Hepatocyte (in vitro differentiated cells): ENCODE measurements at regions not wholly inside any gene's neighbourhood (a gene's known extent, or its start where the extent isn't known, plus 50 kb on each side); places are given as distances from the start of the nearest gene placed in this dataset.

Experiments
- CTCF ChIP-seq: fragments of 200-600 bp; sonication (generic); IDR thresholded peaks from 2 replicates; pipeline ENCODE4 v1.5.1; 2016; ENCODE audit warnings: antibody characterized with exemption, mild to moderate bottlenecking; ENCODE audit not compliant: poor library complexity
- EZH2 ChIP-seq: fragments of 200-600 bp; sonication (generic); IDR thresholded peaks from 2 replicates; pipeline ENCODE4 v1.6.1; 2016; ENCODE audit warnings: antibody characterized with exemption, mild to moderate bottlenecking, borderline replicate concordance
- EZH2phosphoT487 ChIP-seq: fragments of 200-600 bp; sonication (generic); IDR thresholded peaks from one replicate; pipeline ENCODE4 v1.6.1; 2018; ENCODE audit warnings: antibody characterized with exemption, mild to moderate bottlenecking, low read depth, moderate library complexity; ENCODE audit not compliant: unreplicated experiment, severe bottlenecking

DNA sequence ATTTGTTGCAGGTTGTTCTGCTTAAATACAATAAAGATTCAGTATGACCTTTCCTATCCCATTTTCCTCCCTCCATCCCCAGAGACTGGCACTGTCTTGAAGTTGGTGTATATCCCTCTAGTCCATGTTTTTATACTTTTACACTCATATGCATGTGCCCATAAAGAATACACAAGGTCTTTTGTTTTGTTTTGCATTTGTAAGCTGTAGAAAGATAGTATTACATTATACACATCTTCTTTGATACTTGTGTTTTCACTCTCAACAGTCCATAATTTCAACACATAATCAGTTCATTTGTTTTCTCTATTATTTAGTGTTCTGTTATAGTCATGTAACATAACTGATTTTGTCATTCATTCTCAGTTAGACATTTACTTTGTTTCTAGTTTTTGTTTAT is 88.7 kb upstream of the AADACL2 start:
- TF ChIP-seq CTCF: no peak
- no peak for TF ChIP-seq EZH2
- TF ChIP-seq EZH2phosphoT487: no peak
